ENCODE measurements at regions not wholly inside any gene's neighbourhood (a gene's known extent, or its start where the extent isn't known, plus 50 kb on each side); places are given as distances from the start of the nearest gene placed in this dataset.

DNA sequence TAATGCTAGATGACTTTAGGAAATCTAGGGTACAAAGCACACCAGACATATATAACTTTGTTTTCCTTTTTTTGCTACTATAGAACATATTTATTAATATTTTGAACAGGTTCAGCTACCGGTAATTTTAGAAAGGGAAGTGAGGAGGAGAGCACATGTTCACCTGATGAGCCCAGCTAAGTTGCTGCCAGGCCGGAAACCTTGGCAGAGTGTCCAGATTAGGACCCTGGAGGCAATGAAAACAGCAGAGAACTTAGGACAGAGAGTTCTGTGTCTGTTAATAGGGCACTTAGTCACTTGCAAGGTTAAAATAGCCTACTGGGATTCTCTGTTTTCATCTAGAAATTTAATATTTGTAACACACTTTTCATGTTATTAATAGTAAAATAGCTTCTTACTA, 348.9 kb upstream of the CPEB2 start:
- H3K9ac ChIP-seq (ENCODE audit: low read depth in 1 of 2, low read length in 2 of 2): no peak overlapping the region
- peaks cover 0 to 5% of the 10 kb centered on the region in 2 donors for H3K9me3 ChIP-seq (ENCODE audit: control insufficient read depth in 1 of 2, low read length in 2 of 2)
- H3K36me3 ChIP-seq (ENCODE audit: control insufficient read depth in 1 of 2, insufficient read depth in 2 of 2, low read length in 2 of 2): no peaks in the 10 kb centered on the region
- no peak overlapping the region for H3K4me3 ChIP-seq (ENCODE audit: low read depth in 1 of 2, low read length in 2 of 2)
- no peaks in the 10 kb centered on the region for H3K27me3 ChIP-seq (ENCODE audit: control insufficient read depth in 1 of 2, insufficient read depth in 2 of 2, low read length in 2 of 2)
- no peaks in the 10 kb centered on the region for H3K4me1 ChIP-seq (ENCODE audit: control insufficient read depth in 1 of 2, insufficient read depth in 2 of 2, low read length in 2 of 2)
- H3K27ac ChIP-seq (ENCODE audit: low read depth, low read length): no peak overlapping the region

DNA sequence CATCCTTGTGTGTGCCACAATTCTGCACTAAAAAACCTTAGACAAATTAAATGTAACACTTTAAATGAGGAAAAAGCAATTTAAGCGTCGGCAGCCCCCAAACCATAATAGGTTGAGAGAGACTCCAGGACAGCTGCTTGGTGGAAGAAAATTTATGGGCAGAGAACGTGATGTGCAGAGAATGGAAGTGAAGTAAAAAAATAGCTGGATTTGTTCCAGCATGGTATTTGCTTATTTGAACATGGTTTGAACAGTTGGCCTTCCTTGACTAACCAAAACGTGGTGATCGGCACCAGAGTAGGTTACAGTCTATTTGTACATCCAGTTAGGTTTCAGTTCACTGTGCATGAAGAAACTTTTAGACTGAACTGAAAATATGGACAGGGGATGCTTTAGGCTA, 343.0 kb upstream of the CPEB2 start:
- Histone ChIP-seq H3K9me3 (ENCODE audit: control insufficient read depth in 1 of 2, low read length in 2 of 2) (peaks cover 0 to under 1% of the 10 kb centered on the region in 2 donors), H3K27me3 (ENCODE audit: control insufficient read depth in 1 of 2, insufficient read depth in 2 of 2, low read length in 2 of 2) (no peaks in the 10 kb centered on the region), H3K36me3 (ENCODE audit: control insufficient read depth in 1 of 2, insufficient read depth in 2 of 2, low read length in 2 of 2) (no peaks in the 10 kb centered on the region), H3K4me3 (ENCODE audit: low read depth in 1 of 2, low read length in 2 of 2) (no peak overlapping the region), H3K4me1 (ENCODE audit: control insufficient read depth in 1 of 2, insufficient read depth in 2 of 2, low read length in 2 of 2) (no peaks in the 10 kb centered on the region), H3K27ac (ENCODE audit: low read depth, low read length) (no peak overlapping the region), H3K9ac (ENCODE audit: low read depth in 1 of 2, low read length in 2 of 2) (no peak overlapping the region)

GRCh38 chr4:14667624-14668151, 334.6 kb upstream of the CPEB2 start:
- H3K4me3 ChIP-seq (ENCODE audit: low read depth in 1 of 2, low read length in 2 of 2): no peak overlapping the region
- no peak overlapping the region for H3K27ac ChIP-seq (ENCODE audit: low read depth, low read length)
- H3K36me3 ChIP-seq (ENCODE audit: control insufficient read depth in 1 of 2, insufficient read depth in 2 of 2, low read length in 2 of 2): no peaks in the 10 kb centered on the region
- H3K9me3 ChIP-seq (ENCODE audit: control insufficient read depth in 1 of 2, low read length in 2 of 2): peaks cover 0 to 6% of the 10 kb centered on the region in 2 donors
- no peaks in the 10 kb centered on the region for H3K4me1 ChIP-seq (ENCODE audit: control insufficient read depth in 1 of 2, insufficient read depth in 2 of 2, low read length in 2 of 2)
- H3K27me3 ChIP-seq (ENCODE audit: control insufficient read depth in 1 of 2, insufficient read depth in 2 of 2, low read length in 2 of 2): peaks cover 0 to 5% of the 10 kb centered on the region in 2 donors
- no peak overlapping the region for H3K9ac ChIP-seq (ENCODE audit: low read depth in 1 of 2, low read length in 2 of 2)

DNA sequence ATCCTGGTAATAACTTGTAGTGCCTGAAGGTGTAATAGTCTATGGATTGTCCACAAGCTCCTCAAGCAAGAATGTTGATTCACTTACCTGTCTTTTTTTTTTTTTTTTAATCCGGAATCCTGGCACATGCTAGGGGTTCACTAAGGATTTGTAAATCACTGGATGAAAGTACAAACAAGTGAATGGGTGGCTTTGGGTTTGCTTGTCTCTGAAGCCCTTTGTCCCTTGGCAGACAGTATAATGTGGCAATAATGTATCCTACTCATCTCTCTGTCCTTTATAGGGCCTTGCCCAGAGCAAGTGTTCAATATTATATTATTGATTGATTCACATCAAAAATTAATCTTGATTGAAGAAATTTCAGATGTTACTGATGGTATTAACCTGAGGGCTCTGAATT, 334.0 kb upstream of the CPEB2 start:
- Histone ChIP-seq H3K9me3 (ENCODE audit: control insufficient read depth in 1 of 2, low read length in 2 of 2) (peaks cover 0 to 6% of the 10 kb centered on the region in 2 donors), H3K27ac (ENCODE audit: low read depth, low read length) (no peak overlapping the region), H3K9ac (ENCODE audit: low read depth in 1 of 2, low read length in 2 of 2) (no peak overlapping the region), H3K4me1 (ENCODE audit: control insufficient read depth in 1 of 2, insufficient read depth in 2 of 2, low read length in 2 of 2) (no peaks in the 10 kb centered on the region), H3K4me3 (ENCODE audit: low read depth in 1 of 2, low read length in 2 of 2) (no peak overlapping the region), H3K27me3 (ENCODE audit: control insufficient read depth in 1 of 2, insufficient read depth in 2 of 2, low read length in 2 of 2) (peaks cover 0 to 5% of the 10 kb centered on the region in 2 donors), H3K36me3 (ENCODE audit: control insufficient read depth in 1 of 2, insufficient read depth in 2 of 2, low read length in 2 of 2) (no peaks in the 10 kb centered on the region)

GRCh38 chr4:14669371-14669770, 332.9 kb upstream of the CPEB2 start:
- Histone ChIP-seq H3K27ac (ENCODE audit: low read depth, low read length) (no peak overlapping the region), H3K36me3 (ENCODE audit: control insufficient read depth in 1 of 2, insufficient read depth in 2 of 2, low read length in 2 of 2) (no peaks in the 10 kb centered on the region), H3K4me3 (ENCODE audit: low read depth in 1 of 2, low read length in 2 of 2) (no peak overlapping the region), H3K4me1 (ENCODE audit: control insufficient read depth in 1 of 2, insufficient read depth in 2 of 2, low read length in 2 of 2) (no peaks in the 10 kb centered on the region), H3K27me3 (ENCODE audit: control insufficient read depth in 1 of 2, insufficient read depth in 2 of 2, low read length in 2 of 2) (peaks cover 0 to 5% of the 10 kb centered on the region in 2 donors), H3K9ac (ENCODE audit: low read depth in 1 of 2, low read length in 2 of 2) (no peak overlapping the region), H3K9me3 (ENCODE audit: control insufficient read depth in 1 of 2, low read length in 2 of 2) (peaks cover 0 to 6% of the 10 kb centered on the region in 2 donors)

DNA sequence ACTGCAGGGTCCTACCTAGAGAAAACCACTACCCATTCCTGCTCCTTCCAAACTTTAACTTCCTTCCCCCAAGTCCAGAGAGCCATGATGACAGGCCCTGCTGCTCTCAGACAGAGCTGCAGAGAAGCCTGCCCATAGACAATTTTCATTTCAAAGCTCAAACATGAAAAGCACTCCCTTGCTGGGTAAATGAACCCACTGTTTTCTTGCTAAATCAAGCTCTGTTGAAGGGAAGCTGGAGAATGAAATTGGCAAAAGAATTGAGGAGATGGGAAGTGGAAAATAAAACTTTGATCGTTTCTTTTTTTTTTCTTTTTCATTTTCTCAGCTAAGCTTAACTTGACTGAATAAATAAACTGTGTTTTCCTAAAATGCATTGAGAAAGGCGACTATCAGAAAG, 331.1 kb upstream of the CPEB2 start:
- Histone ChIP-seq H3K27ac (ENCODE audit: low read depth, low read length) (no peak overlapping the region), H3K4me1 (ENCODE audit: control insufficient read depth in 1 of 2, insufficient read depth in 2 of 2, low read length in 2 of 2) (no peaks in the 10 kb centered on the region), H3K36me3 (ENCODE audit: control insufficient read depth in 1 of 2, insufficient read depth in 2 of 2, low read length in 2 of 2) (no peaks in the 10 kb centered on the region), H3K4me3 (ENCODE audit: low read depth in 1 of 2, low read length in 2 of 2) (no peak overlapping the region), H3K27me3 (ENCODE audit: control insufficient read depth in 1 of 2, insufficient read depth in 2 of 2, low read length in 2 of 2) (peaks cover 0 to 5% of the 10 kb centered on the region in 2 donors), H3K9ac (ENCODE audit: low read depth in 1 of 2, low read length in 2 of 2) (no peak overlapping the region), H3K9me3 (ENCODE audit: control insufficient read depth in 1 of 2, low read length in 2 of 2) (peaks cover 0 to 6% of the 10 kb centered on the region in 2 donors)

- Histone ChIP-seq H3K9ac (ENCODE audit: low read depth in 1 of 2, low read length in 2 of 2) (no peak overlapping the region), H3K27ac (ENCODE audit: low read depth, low read length) (no peak overlapping the region), H3K36me3 (ENCODE audit: control insufficient read depth in 1 of 2, insufficient read depth in 2 of 2, low read length in 2 of 2) (no peaks in the 10 kb centered on the region), H3K27me3 (ENCODE audit: control insufficient read depth in 1 of 2, insufficient read depth in 2 of 2, low read length in 2 of 2) (no peaks in the 10 kb centered on the region), H3K4me1 (ENCODE audit: control insufficient read depth in 1 of 2, insufficient read depth in 2 of 2, low read length in 2 of 2) (no peaks in the 10 kb centered on the region), H3K4me3 (ENCODE audit: low read depth in 1 of 2, low read length in 2 of 2) (no peak overlapping the region), H3K9me3 (ENCODE audit: control insufficient read depth in 1 of 2, low read length in 2 of 2) (no peaks in the 10 kb centered on the region)
These were observed 326.8 kb upstream of the CPEB2 start for GRCh38 chr4:14675279-14675985.

- Histone ChIP-seq H3K4me3 (ENCODE audit: low read depth in 1 of 2, low read length in 2 of 2) (no peak overlapping the region), H3K27ac (ENCODE audit: low read depth, low read length) (no peak overlapping the region), H3K4me1 (ENCODE audit: control insufficient read depth in 1 of 2, insufficient read depth in 2 of 2, low read length in 2 of 2) (no peaks in the 10 kb centered on the region), H3K9me3 (ENCODE audit: control insufficient read depth in 1 of 2, low read length in 2 of 2) (no peaks in the 10 kb centered on the region), H3K27me3 (ENCODE audit: control insufficient read depth in 1 of 2, insufficient read depth in 2 of 2, low read length in 2 of 2) (no peaks in the 10 kb centered on the region), H3K9ac (ENCODE audit: low read depth in 1 of 2, low read length in 2 of 2) (no peak overlapping the region), H3K36me3 (ENCODE audit: control insufficient read depth in 1 of 2, insufficient read depth in 2 of 2, low read length in 2 of 2) (no peaks in the 10 kb centered on the region)
These were observed 322.4 kb upstream of the CPEB2 start for GRCh38 chr4:14679906-14680305.

- Histone ChIP-seq H3K4me1 (ENCODE audit: control insufficient read depth in 1 of 2, insufficient read depth in 2 of 2, low read length in 2 of 2) (no peaks in the 10 kb centered on the region), H3K4me3 (ENCODE audit: low read depth in 1 of 2, low read length in 2 of 2) (no peak overlapping the region), H3K9me3 (ENCODE audit: control insufficient read depth in 1 of 2, low read length in 2 of 2) (no peaks in the 10 kb centered on the region), H3K9ac (ENCODE audit: low read depth in 1 of 2, low read length in 2 of 2) (no peak overlapping the region), H3K27me3 (ENCODE audit: control insufficient read depth in 1 of 2, insufficient read depth in 2 of 2, low read length in 2 of 2) (no peaks in the 10 kb centered on the region), H3K36me3 (ENCODE audit: control insufficient read depth in 1 of 2, insufficient read depth in 2 of 2, low read length in 2 of 2) (no peaks in the 10 kb centered on the region), H3K27ac (ENCODE audit: low read depth, low read length) (no peak overlapping the region)
These were observed 321.0 kb upstream of the CPEB2 start for GRCh38 chr4:14681330-14681729.

DNA sequence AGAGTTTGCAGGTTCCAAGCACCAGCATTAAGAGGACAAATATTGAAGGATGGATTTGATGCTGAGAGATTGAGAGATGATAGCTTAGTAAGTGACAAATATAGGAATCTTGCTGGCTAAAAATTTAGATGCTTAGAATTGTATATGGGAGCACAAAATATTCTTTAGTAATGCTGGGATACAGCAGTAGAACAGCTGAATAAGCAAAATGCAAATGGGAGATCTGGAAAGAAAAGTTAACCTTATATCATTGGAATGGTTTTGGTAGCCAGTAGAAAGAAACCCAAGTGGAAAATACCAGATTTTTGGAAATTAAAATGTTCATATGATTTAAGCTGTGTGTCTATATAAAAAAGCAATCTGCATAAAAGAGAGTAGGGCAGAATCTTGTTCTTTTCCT, 308.6 kb upstream of the CPEB2 start:
- Histone ChIP-seq H3K4me1 (ENCODE audit: control insufficient read depth in 1 of 2, insufficient read depth in 2 of 2, low read length in 2 of 2) (no peaks in the 10 kb centered on the region), H3K4me3 (ENCODE audit: low read depth in 1 of 2, low read length in 2 of 2) (no peak overlapping the region), H3K9me3 (ENCODE audit: control insufficient read depth in 1 of 2, low read length in 2 of 2) (no peaks in the 10 kb centered on the region), H3K27ac (ENCODE audit: low read depth, low read length) (no peak overlapping the region), H3K36me3 (ENCODE audit: control insufficient read depth in 1 of 2, insufficient read depth in 2 of 2, low read length in 2 of 2) (no peaks in the 10 kb centered on the region), H3K27me3 (ENCODE audit: control insufficient read depth in 1 of 2, insufficient read depth in 2 of 2, low read length in 2 of 2) (no peaks in the 10 kb centered on the region), H3K9ac (ENCODE audit: low read depth in 1 of 2, low read length in 2 of 2) (no peak overlapping the region)

All from duodenal mucosa (tissue), 2 donors.